ENCODE measurements at regions not wholly inside any gene's neighbourhood (a gene's known extent, or its start where the extent isn't known, plus 50 kb on each side); places are given as distances from the start of the nearest gene placed in this dataset.

- no peak for TF ChIP-seq CTCF (IDR thresholded peaks at IDR 0.05; ENCODE audit: unreplicated experiment)
- peaks cover 46% of the 10 kb centered on the region for H3K4me1 Mint-ChIP-seq (ENCODE audit: low read depth)
- H3K27me3 Mint-ChIP-seq = no peaks in the 10 kb centered on the region
- no peak overlapping the region for H3K4me3 Mint-ChIP-seq (ENCODE audit: low read depth)
- no peak overlapping the region for H3K27ac Mint-ChIP-seq
- H3K36me3 Mint-ChIP-seq (ENCODE audit: insufficient read depth) = no peaks in the 10 kb centered on the region
- no peak for DNase-seq (ENCODE audit: low spot score, unreplicated experiment)
- H3K9me3 Mint-ChIP-seq (ENCODE audit: low read depth) = no peaks in the 10 kb centered on the region
Observed at GRCh38 chr7:370775-371118, 80.8 kb downstream of the FOXL3 start.

DNA sequence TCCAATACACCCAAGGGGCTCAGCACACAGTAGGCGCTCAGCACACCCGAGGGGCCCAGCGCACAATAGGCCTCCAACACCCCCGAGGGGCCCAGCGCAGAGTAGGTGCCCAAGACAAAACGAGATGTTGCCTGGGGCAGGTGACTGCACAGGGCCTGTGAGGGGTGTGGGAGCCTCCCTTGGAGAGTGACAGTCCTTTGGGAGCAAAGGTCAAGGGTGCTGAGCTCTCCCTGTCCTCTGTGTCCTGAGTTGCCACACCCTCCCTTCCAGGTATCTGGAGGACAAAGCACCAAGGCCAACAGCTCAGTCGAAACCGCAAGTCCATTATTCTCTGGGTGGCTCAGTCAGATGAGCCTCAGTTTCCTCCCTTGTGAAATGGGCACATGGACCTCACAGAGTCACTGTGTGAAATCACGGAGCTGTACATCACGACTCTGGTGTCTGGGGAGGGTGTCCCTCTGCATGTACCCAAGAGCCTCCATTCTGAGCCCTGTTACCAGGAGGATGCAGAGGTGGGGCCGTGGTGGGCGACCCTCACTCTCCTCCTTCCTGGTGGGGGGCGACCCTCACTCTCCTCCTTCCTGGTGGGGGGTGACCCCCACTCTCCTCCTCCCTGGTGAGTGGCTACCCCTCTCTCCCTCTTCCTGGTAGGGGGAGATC is 81.3 kb downstream of the FOXL3 start:
- H3K9me3 Mint-ChIP-seq (ENCODE audit: low read depth) = no peaks in the 10 kb centered on the region
- no peak for TF ChIP-seq CTCF (IDR thresholded peaks at IDR 0.05; ENCODE audit: unreplicated experiment)
- H3K27ac Mint-ChIP-seq = no peak overlapping the region
- H3K4me3 Mint-ChIP-seq (ENCODE audit: low read depth) = no peak overlapping the region
- H3K4me1 Mint-ChIP-seq (ENCODE audit: low read depth) = peaks cover 41% of the 10 kb centered on the region
- no peaks in the 10 kb centered on the region for H3K27me3 Mint-ChIP-seq
- no peak for DNase-seq (ENCODE audit: low spot score, unreplicated experiment)
- no peaks in the 10 kb centered on the region for H3K36me3 Mint-ChIP-seq (ENCODE audit: insufficient read depth)

- Mint-ChIP-seq H3K4me1 (ENCODE audit: low read depth) (peaks cover 36% of the 10 kb centered on the region), H3K4me3 (ENCODE audit: low read depth) (no peak overlapping the region), H3K27ac (peak overlapping the region; percentile 98), H3K36me3 (ENCODE audit: insufficient read depth) (no peaks in the 10 kb centered on the region), H3K9me3 (ENCODE audit: low read depth) (no peaks in the 10 kb centered on the region), H3K27me3 (no peaks in the 10 kb centered on the region)
- TF ChIP-seq CTCF (IDR thresholded peaks at IDR 0.05; ENCODE audit: unreplicated experiment) = no peak
- DNase-seq (ENCODE audit: low spot score, unreplicated experiment) = no peak
Observed at GRCh38 chr7:371779-372545, 82.0 kb downstream of the FOXL3 start.

DNA sequence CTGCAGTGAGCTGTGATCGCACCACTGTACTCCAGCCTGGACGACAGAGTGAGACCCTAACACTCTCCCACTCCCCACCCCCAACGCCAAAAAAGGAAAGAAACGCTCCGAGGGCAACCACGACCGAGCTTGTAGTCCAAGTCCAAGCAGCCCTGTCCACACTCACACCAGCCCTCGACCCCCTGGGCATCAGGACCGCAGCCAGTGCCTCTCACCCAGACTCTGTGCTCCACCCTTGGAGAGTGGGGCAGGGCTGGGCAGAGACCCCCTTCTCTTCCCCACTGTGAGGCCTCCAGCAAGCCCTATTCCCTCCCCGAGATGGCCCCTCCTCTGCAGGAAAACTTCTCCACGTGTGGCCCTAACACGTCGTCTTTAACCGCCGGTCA is 82.6 kb downstream of the FOXL3 start:
- H3K27ac Mint-ChIP-seq = peak overlapping the region; percentile 98
- peak overlapping the region; percentile 59 for H3K4me3 Mint-ChIP-seq (ENCODE audit: low read depth)
- no peaks in the 10 kb centered on the region for H3K36me3 Mint-ChIP-seq (ENCODE audit: insufficient read depth)
- H3K4me1 Mint-ChIP-seq (ENCODE audit: low read depth) = peaks cover 32% of the 10 kb centered on the region
- TF ChIP-seq CTCF (IDR thresholded peaks at IDR 0.05; ENCODE audit: unreplicated experiment) = no peak
- no peak for DNase-seq (ENCODE audit: low spot score, unreplicated experiment)
- H3K27me3 Mint-ChIP-seq = no peaks in the 10 kb centered on the region
- H3K9me3 Mint-ChIP-seq (ENCODE audit: low read depth) = no peaks in the 10 kb centered on the region

DNA sequence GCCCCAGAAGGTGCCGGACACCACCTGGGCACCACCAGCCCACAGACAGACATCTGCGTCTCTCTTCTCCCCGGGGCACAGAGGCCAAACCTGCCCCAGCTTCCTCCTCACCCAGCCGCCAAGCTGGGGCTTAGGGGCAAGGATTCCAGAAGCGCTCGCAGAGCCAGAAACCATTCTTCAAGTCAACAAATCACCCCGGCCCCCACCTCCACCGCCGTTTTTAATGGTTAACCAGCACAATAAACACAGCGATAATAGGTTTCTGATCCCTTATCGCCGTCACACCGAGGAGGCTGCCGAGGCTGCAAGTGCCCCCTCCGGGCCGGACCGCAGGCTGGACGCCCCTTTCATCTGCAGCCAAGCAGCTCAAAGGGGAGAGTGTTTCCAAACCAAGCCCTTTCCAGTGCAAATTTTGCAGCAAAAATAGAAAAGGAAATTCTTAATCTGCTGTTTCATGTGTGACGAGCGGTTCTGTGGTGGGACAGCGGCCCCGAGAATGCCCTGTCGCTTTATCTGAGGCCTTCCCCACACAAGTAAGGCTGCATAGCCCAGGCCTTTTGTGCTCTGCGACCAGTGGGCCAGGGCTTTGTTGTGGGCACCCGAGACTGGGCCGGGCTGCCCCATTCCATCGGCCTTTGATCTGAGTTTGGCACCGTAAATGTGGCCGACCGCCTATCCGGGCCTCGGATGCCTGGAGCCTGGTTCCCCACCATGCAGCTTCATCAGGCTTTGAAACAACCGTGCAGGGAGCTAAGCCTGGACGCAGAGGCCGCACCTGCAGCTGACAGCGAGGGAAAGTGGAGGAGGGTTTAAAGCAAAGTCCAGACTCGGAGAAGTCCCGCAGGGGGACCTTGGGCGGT is 83.2 kb downstream of the FOXL3 start:
- no peak for TF ChIP-seq CTCF (IDR thresholded peaks at IDR 0.05; ENCODE audit: unreplicated experiment)
- H3K4me1 Mint-ChIP-seq (ENCODE audit: low read depth) = peaks cover 35% of the 10 kb centered on the region
- H3K9me3 Mint-ChIP-seq (ENCODE audit: low read depth) = no peaks in the 10 kb centered on the region
- DNase-seq (ENCODE audit: low spot score, unreplicated experiment) = peak; percentile 62
- H3K4me3 Mint-ChIP-seq (ENCODE audit: low read depth) = peak overlapping the region; percentile 59
- no peaks in the 10 kb centered on the region for H3K36me3 Mint-ChIP-seq (ENCODE audit: insufficient read depth)
- peak overlapping the region; percentile 98 for H3K27ac Mint-ChIP-seq
- no peaks in the 10 kb centered on the region for H3K27me3 Mint-ChIP-seq

Data from progenitor cell of endocrine pancreas (in vitro differentiated cells).